HS-5 (cell line): ENCODE measurements at regions not wholly inside any gene's neighbourhood (a gene's known extent, or its start where the extent isn't known, plus 50 kb on each side); places are given as distances from the start of the nearest gene placed in this dataset.
A peak's percentile ranks its signal among the peaks of the same experiment; 100 is the strongest.
"Not testable (repeated sequence)": the region's sequence is repeated elsewhere in the genome, so short reads cannot be mapped to it uniquely, and the experiment has no call there.

Source experiments
- DNase-seq: peaks from one replicate; pipeline ENCODE4 v3.0.0-alpha.2; 2012; ENCODE audit warnings: low read depth

DNA sequence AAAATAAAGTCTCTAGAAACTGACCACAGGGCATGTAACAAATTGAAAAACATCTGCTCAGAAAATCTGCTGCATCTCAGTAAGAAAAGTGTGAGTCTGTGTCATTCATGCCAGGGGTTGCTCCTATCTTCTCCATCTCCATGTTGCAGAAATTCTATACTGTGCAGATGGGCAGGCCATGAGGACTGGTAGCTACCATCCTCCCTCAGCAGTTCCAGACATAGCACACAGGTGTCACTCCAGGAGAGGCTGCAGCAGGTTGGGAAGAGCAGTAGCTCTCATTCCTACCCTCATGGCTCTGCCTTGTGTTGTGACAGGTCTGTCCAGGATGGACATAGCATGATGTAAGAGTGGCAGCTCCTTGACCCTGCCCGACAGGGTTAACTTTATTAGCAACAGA lies 173.4 kb downstream of the NDUFS4 start:
- DNase-seq: no peak

DNA sequence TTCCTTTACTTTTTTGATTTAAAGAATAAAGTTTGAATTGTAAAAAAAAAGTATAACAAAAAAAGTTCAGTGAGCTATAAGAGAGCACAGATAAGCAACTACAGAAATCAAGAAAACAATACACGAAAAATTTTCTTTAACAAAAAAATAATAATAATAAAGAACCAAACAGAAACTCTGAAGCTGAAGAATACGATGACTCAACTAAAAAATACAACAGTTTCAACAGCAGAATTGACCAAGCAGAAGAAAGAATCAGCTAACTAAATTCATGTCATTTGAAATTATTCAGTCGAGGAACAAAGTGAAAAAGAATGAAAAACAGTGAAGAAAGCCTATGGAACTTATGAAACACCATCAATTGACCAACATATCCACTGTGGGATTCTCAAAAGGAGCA lies 177.7 kb downstream of the NDUFS4 start:
- DNase-seq: no peak

DNA sequence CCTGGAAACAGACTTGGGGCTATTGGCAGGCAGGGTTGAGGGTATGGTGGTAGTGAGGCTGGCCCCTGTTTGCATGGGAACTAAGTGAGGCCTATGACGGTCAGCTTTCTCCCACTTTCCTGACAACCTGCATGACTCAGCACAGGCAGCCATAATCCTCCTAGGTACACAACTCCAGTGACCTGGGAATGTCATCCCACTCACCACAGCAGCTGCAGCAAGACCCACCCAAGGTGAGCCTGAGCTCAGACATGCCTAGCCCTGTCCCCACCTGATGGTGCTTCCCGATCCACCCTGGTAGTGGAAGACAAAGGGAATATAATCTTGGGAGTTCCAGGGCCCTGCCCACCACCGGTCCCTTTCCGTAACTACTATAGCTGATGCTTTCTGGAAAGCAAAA lies 178.7 kb downstream of the NDUFS4 start:
- DNase-seq: no peak

DNA sequence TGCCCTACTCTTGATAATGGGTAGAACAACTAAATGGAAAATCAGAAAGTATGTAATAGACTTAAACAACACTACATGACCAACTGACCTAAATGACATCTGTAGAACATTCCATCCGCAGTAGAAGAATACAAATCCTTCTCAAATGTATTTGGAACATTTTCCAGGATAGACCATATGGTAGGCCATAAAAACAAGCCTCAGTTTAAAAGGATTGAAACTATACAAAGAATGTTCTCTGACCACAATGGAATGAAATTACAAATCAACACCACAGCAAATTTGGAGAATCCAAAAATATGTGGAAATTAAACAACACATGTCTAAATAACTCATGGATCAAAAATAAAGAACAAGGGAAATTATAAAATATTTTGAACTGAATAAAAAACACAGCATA lies 189.2 kb downstream of the NDUFS4 start:
- DNase-seq: no peak

DNA sequence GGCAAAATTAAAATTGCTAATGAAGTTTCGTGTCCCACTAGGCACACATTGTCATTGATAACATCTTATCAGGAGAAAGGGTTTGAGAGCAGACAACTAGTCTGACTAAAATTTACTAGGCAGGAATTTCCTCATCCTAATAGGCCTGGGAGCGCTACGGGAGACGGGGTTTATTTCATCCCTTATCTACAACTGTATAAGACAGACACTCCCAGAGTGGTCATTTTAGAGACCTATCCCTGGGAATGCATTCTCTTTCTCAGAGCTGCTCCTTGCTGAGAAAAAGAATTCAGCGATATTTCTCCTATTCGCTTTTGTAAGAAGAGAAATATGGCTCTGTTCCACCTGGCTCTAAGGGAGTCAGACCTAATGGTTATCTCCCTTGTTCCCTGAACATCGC lies 191.8 kb downstream of the NDUFS4 start:
- not testable (repeated sequence) for DNase-seq

DNA sequence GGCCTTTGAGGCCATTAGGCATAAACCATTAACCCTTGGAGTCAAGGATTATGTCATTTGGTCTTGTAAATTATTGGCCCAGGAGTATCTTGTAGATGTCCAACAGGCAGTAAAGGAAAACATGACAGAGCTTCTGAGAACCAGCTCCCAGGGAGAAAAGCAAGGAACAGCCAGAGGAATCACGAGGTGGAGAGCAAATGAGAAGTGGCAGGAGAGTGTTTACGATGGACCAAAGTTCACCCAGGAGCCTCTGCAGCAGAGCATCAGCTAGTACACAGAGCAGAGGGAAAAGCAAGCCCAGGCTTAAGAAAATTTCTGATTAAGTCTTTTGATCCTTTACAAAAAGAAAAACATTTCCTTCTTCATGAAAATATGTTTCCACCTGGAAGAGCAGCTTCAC lies 206.2 kb downstream of the NDUFS4 start:
- DNase-seq: no peak

DNA sequence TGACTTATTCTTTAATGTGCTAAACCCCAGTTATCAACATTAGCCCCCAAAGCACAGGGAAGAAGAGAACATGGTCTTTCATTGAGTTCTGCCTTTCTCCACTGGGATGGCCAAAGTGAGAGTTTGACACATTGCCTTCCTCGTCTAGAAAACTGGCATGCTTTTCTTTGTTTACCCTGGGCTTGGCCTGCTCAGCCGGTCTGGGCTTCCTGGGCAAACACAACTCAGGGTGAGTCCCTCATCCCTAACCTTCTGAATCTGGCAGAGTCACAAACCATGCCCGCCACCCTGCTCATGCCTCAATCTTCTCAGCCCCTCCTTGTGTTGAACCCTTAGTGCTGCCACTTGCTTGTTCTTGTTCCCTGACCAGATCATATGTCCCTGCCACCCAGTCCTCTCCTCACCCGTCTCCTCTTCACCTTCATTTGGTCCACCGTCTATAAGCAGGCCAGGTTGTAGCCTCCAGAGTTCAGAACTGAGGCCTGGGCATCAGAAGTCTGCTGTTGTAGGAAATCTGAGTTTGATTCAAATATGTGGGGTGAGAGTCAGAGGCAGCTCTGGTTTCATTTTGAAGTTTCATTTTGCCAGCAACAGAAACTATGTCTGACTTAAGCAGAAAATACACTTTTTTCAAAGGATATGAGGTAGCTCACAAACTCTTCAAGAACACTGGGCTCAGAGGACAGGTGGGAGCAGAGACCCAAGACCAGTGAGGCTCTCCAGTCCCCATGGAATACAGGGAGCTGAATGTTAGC lies 217.6 kb downstream of the NDUFS4 start:
- DNase-seq: no peak

DNA sequence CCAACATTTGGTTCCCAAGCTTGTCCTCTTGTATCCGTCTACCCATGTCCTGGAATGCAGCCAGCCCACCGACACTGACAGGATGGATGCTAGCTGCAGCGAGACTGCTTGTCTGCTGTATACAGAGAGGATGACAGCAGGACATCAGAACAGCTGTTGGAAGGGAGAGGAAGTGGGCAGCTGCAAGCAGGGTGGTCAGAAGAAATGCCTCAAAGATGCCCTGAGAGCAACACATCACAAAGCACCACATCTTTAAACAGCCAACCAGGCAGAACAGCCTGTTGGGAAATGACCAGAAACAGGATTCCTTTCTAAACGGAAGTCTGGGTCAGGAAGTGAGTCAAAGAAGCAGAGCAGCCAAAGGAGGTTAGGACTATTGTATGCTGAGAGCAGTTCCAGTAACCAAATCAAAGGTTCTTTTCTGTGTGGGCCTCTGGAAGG lies 219.1 kb downstream of the NDUFS4 start:
- DNase-seq: peak; percentile 23

DNA sequence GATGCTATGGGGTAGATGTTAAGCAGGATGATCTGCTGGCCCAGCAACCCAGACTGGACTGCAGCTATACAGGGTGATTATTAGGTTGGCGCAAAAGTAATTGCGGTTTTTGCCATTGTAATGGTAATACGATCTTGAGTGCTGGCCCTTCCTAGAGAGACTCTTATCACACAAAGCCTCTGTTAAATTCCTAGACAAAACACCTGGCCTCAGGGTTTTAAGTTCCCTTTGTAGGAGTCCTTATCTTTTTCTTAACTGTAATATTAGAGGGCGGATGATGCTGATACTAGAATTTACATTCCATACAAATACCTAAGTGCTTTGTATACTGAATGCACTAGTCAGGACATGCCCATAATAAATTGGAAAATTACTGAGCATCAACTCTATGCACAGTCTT lies 222.2 kb downstream of the NDUFS4 start:
- DNase-seq: no peak

DNA sequence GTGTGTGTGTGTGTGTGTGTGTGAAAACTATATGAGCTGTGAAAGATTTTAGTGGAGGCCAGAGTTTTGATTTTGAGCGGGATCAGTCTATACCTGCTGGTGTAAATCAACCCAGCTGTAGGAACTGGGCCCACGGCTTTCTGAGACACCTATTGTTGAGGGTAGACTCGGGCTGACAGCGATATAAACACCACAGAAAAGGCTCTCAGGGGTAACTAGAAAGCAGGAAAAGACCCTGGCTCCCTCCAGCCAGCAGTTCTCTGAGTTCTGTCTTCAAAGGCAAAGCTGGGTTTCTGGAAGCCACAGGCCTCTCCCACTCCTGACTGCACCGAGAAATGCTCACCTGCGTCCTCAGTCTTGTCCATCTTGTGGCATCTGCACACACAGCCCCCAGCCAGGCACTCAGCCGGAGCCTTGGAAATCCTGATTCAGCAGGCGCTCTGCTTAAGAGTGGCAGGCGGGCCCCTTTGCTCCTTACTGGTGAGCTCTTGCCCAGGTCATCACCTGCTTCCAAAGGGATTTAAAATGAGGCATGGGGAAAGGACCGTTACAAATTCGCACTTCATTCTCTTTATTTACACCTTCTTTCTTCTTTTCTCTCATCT lies 223.3 kb downstream of the NDUFS4 start:
- DNase-seq: no peak

DNA sequence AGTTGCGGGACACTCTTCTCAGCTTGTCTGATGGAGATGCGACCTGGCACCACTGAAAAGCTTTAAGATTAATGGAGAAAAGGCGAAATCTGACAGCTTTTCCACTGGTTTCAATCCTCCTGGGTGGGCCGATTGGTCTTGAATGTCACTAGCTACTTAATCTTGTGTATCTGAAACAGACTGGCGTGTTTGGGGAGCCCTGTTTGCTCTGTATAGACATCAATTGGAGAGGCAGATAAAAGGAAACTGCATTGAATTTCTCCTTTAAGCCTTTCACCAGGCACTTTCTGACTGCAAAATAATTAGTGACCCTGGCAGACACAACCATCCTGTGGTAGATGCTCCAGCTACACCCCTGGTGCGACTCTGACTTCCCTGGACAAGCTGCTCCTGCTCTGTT lies 224.2 kb downstream of the NDUFS4 start:
- DNase-seq: no peak

DNA sequence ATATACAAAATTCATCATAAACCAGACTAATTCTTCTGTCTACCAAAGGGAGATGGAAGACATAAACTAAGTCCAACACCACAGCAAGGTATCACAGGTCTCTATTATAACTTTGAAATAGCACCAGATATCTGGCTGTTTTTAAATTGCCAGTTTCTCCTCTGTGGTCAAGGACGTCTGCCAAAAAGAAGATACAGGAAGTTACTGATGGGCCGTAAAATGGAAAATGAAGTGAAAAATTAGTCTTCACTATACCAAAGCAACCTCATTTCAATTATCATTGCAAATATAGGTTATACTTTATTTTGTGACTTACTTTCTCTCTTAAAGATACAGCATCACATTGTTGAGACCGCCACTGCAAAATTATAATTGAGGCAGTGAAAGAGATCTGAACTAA lies 225.5 kb downstream of the NDUFS4 start:
- DNase-seq: no peak

DNA sequence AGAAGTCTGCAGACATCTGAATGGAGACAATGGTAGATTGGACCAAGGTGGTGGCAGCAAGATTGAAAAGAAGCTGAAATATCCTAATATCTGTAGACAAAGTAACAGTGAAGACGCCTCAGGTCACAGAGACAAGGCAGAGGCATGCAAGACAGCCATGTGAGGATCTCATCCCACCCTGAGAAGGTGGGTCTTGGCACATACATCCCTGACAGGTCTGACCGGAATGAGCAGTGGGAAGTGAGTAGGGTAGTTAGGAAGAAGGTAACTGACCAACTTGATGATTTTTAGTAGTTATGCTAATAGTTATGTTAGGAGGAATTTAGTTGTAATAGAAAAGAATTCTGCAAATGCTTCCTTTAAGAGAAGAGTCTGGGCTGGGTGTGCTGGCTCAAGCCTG lies 229.6 kb downstream of the NDUFS4 start:
- DNase-seq: no peak

DNA sequence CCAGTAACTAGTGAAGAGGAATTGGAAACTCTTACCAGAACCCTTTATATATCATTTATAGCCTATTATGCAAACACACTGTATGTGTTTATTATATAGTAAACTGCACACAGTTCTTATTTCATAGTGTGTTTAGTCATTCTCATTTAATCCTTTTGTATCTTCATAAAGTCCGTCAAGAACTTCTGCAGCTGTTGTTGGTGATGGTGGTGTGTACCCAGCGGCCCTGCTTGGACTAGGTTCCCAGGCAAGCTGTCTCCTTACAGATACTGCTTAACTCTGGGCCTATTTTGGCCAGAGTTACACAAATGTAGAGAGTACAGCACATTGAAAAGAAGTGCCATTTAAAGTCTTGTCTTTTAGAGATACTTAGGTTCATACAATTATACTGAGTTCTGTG lies 231.9 kb downstream of the NDUFS4 start:
- no peak for DNase-seq

DNA sequence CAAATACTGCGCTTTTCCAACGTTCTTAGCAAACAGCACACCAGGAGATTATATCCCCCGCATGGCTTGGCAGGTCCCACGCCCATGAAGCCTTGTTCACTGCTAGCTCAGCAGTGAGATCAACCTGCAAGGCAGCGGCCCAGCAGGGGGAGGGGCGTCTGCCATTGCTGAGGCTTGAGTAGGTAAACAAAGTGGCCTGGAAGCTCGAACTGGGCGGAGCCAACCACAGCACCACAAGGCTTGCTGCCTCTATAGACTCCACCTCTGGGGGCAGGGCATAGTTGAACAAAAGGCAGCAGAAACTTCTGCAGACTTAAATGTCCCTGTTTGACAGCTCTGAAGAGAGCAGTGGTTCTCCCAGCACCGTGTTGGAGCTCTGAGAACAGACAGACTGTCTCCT lies 239.2 kb downstream of the NDUFS4 start:
- DNase-seq: not testable (repeated sequence)

DNA sequence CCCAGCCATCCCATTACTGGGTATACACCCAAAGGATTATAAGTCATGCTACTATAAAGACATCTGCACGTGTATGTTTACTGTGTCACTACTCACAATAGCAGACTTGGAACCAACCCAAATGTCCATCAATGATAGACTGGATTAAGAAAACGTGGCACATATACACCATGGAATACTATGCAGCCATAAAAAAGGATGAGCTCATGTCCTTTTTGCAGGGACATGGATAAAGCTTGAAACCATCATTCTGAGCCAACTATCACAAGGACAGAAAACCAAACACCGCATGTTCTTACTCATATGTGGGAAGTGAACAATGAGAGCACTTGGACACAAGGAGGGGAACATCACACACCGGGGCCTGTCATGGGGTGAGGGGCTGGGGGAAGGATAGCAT lies 248.0 kb downstream of the NDUFS4 start:
- not testable (repeated sequence) for DNase-seq

DNA sequence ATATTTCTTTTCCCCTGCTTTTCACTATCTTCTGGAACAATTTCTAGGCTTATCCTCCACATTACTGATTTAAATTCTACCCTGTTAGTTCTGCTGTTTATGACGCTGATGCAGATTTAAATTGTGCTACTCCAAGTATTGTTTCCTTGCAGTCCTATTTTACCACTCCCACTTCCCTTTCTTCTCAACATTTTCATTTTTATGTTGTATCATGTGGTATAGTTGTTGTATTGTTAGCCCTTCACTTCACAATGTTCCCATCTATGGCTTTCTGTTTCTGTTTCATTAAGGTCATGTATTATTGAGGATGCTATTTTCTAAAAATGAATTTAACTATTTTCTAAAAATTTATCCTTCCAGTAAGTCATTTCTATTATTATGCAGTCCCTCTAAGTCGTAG lies 254.4 kb downstream of the NDUFS4 start:
- DNase-seq: no peak

DNA sequence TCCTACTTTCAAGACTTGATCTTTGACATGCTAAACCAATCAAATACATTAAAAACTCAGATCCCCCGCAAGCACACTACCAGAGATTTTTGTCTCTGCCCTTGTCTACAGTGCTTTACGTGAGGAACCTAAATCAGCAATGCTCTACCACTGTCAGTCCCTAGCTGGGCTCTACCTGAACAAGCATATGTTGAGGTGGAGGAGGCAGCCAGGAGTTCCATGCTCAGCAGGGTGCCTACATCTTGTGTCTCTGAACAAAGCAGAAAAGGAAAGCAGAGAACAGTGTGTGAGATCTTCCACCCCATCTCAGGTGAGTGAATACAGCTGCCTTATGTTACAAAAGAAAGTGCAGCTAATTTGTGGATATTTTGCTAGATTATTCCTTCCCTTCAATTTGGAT lies 255.0 kb downstream of the NDUFS4 start:
- no peak for DNase-seq

DNA sequence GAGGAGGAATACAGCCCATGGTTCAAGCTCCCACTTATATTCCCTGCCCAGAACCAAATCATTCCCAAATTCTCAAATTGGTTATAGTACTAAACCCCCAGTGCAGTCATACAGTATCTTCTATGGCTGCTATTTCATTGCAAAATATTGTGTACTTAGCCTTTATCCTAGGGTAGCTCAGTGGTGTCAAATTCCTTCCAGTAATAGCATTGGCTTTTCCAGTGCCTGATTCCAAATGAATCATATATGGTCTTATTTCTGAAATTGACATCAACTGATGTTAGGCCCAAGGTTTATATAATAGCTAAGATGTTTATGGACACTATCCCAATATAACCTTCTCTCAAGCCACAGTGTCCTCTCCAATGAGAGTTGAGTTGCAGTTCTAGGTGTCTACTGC lies 256.7 kb downstream of the NDUFS4 start:
- DNase-seq: no peak

DNA sequence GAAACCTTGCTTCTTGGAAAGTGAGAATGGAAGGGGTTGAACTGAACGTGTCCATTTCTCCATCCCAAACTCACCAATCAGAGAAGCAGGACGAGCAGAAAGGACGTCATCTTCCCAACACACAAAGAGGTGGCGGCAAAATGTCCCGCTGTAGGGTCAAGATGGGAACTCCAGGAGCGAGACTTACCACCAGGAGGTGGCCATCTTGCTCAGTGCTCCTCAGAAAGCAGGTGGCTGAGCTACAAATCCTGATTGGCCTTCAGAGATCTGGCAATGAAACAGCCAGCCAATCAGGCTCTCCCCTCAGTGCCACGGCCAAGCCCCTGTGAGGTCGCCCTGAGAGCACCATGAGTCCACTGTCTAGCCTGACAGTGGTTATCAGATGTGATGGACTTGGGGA lies 259.0 kb downstream of the NDUFS4 start:
- no peak for DNase-seq

DNA sequence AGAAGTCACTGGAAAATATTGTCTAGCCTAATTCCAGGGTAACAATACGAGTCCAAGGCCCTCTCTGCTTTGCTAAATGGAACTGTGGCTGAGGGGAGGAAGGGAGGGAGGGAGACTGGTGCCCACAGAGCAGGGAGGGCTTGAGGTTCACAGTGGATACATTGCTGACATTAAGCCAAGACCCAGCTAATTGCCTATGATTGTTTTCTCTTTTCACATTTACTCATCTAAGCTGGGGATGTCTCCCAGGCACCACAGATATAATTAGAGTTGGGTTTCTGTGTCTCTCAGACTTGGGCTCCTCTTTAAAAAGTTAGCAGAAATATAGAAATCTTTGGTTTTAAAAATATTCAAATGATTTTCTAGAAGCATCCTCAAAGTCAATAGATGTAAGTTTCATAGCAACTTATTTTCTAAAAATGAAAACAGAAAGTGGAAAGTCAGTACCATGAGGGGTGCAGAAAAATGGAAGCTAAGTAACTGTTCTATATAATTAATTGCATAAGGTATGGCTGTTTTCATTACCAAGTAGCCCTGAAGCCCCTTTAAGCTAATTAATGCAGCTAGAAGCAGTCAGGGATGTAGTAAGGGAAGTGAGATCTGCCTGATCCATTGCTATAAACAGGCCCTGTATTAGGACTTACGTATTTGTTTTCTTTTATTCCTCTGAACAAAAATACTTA lies 259.8 kb downstream of the NDUFS4 start:
- no peak for DNase-seq

DNA sequence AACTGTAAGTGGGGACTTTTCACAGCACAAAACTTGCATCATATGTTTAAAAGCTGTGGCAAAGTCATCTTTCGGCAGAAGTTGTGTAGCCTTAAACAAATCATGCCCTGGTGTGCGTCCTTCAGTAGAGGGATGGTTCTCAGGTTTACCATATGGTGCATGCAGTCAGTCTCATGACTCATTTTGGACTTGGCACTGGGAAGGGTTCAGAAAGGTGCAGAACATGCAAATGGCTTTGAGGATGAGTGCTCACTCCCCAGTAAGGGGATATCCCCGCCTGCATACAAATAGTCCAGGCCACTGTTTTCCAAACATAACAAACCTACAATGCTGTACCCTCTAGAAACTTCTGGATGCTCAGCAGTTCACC lies 260.3 kb downstream of the NDUFS4 start:
- DNase-seq: no peak

DNA sequence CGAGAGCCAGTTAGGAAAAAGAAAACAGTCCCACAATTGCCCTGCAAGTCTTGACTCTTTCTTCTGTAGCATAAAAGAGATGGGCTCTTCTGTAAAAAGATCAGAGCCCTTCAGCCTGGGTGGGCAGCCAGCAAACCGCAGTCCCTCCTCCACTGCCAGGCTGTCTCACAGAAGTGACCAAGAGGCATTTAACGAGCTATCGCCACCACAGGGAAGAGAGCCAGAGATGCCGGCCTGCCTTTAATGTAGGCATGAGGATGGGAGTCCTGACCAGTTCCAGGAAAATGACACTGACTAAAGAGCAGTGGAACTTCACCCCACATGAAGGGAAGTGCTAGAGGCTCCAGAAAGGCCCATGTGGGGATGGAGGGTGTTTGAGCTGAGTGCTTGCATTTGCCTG lies 264.6 kb downstream of the NDUFS4 start:
- DNase-seq: no peak

DNA sequence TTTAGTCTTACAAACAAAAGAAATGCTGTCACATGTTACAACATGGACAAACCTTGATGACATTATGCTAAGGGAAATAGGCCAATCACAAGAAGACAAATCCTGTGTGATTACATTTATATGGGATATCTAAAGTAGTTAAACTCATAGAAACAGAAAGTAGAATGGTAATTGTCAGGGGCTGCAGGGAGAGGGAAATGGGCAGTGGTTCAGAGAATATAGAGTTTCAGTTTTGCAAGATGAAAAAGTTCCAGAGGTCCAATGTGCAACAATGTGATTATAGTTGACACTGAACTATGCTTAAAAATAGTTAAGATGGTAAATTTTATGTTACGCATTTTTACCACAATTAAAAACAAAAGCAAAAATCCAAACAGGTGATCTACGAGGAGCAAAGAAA lies 265.5 kb downstream of the NDUFS4 start:
- DNase-seq: no peak
